ENCODE measurements at regions not wholly inside any gene's neighbourhood (a gene's known extent, or its start where the extent isn't known, plus 50 kb on each side); places are given as distances from the start of the nearest gene placed in this dataset.

DNA sequence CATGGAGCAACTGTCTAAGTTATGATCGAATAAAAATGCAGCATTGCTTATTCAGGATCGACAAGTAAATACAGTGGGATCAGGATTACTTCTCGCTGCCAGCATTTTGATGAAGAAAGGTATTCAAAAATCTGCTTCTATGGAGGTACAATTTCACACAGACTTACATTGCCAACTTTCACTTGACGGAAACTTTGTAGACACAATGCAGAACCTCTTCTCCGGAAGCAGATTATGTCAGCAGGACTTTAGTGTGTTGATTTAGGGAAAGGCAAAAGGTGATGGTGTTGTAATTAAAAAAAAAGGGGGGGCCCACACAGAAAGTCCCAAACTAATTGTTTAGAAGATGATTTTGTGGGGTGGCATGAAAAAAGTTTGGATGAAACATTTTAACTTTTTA lies 462.4 kb upstream of the KLF6 start:
- no peak for DNase-seq (ENCODE audit: low spot score)
- Mint-ChIP-seq H3K27ac (ENCODE audit: unreplicated experiment) (no peak overlapping the region), H3K9me3 (ENCODE audit: unreplicated experiment) (no peaks in the 10 kb centered on the region), H3K27me3 (ENCODE audit: unreplicated experiment) (peaks cover 3% of the 10 kb centered on the region), H3K4me1 (ENCODE audit: unreplicated experiment) (peaks cover 8% of the 10 kb centered on the region), H3K36me3 (ENCODE audit: low read depth, unreplicated experiment) (no peaks in the 10 kb centered on the region), H3K4me3 (ENCODE audit: unreplicated experiment) (no peak overlapping the region)
- TF ChIP-seq, protein P1, sequence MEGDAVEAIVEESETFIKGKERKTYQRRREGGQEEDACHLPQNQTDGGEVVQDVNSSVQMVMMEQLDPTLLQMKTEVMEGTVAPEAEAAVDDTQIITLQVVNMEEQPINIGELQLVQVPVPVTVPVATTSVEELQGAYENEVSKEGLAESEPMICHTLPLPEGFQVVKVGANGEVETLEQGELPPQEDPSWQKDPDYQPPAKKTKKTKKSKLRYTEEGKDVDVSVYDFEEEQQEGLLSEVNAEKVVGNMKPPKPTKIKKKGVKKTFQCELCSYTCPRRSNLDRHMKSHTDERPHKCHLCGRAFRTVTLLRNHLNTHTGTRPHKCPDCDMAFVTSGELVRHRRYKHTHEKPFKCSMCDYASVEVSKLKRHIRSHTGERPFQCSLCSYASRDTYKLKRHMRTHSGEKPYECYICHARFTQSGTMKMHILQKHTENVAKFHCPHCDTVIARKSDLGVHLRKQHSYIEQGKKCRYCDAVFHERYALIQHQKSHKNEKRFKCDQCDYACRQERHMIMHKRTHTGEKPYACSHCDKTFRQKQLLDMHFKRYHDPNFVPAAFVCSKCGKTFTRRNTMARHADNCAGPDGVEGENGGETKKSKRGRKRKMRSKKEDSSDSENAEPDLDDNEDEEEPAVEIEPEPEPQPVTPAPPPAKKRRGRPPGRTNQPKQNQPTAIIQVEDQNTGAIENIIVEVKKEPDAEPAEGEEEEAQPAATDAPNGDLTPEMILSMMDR (IDR thresholded peaks at IDR 0.05; ENCODE audit: unreplicated experiment): no peak

DNA sequence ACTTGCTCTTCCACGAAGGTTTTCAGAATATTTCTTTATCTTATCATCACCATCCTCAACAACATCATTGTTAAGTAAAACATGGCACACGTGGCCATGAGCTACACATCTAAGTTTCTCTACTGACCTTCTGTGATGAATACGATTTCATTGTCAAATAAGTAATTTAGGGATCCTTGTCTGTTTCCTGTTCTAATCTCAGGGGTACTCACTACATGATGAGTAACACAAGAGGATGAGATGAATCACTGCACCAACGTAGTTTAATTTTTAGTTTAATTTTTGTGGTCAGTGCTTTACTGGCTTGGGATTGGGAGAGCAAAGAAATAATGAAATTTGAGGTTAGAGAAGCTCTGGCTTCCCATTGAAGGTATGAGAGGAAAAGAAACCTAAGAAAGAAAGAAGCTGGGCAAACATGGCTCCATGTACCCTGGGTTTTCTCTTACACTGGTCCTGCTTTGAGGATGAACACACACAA lies 461.9 kb upstream of the KLF6 start:
- no peaks in the 10 kb centered on the region for H3K36me3 Mint-ChIP-seq (ENCODE audit: low read depth, unreplicated experiment)
- no peak overlapping the region for H3K4me3 Mint-ChIP-seq (ENCODE audit: unreplicated experiment)
- no peak overlapping the region for H3K27ac Mint-ChIP-seq (ENCODE audit: unreplicated experiment)
- peaks cover 3% of the 10 kb centered on the region for H3K27me3 Mint-ChIP-seq (ENCODE audit: unreplicated experiment)
- TF ChIP-seq, protein P1 (IDR thresholded peaks at IDR 0.05; ENCODE audit: unreplicated experiment): no peak
- H3K9me3 Mint-ChIP-seq (ENCODE audit: unreplicated experiment): no peaks in the 10 kb centered on the region
- no peak for DNase-seq (ENCODE audit: low spot score)
- H3K4me1 Mint-ChIP-seq (ENCODE audit: unreplicated experiment): peaks cover 12% of the 10 kb centered on the region

DNA sequence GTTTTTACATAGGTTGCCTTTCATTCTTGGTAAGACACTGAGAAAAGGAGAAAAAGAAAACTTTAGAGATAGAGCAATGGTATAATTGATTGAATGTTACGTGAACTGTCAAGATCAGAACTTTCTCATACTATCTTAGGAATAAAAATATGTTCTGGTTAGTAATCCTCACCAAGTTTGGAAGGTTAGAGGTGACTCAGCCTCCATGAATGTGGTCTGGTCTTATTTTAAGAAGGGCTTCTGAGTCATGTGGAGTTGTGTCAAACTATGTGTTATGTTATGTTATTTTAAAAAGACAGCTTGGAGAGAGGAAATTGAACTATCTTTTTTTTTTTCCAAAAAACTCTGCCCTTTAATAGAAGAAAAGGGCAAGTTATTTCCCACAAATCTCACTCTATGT lies 458.6 kb upstream of the KLF6 start:
- DNase-seq (ENCODE audit: low spot score): no peak
- H3K4me1 Mint-ChIP-seq (ENCODE audit: unreplicated experiment): peaks cover 25% of the 10 kb centered on the region
- no peaks in the 10 kb centered on the region for H3K36me3 Mint-ChIP-seq (ENCODE audit: low read depth, unreplicated experiment)
- H3K9me3 Mint-ChIP-seq (ENCODE audit: unreplicated experiment): no peaks in the 10 kb centered on the region
- peaks cover 2% of the 10 kb centered on the region for H3K27me3 Mint-ChIP-seq (ENCODE audit: unreplicated experiment)
- H3K4me3 Mint-ChIP-seq (ENCODE audit: unreplicated experiment): no peak overlapping the region
- TF ChIP-seq, protein P1 (IDR thresholded peaks at IDR 0.05; ENCODE audit: unreplicated experiment): no peak
- H3K27ac Mint-ChIP-seq (ENCODE audit: unreplicated experiment): no peak overlapping the region

DNA sequence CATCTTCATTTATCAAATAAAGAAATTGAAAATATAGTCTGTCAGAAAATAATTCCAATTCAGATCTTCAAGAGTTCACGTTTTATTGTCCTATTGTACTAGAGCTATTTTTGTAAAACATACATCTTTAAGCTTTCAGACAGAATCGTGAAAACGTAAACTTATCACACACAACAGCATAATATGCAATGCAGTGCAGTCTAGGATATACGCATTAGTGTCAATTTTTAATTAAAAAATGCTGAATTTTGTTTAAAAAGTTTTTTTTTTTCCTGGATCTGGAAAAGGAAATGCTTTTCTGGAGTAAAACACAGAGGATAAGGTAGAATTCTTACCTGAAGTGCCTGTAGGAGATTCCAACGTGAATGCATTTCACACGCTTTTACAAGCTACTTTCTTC lies 458.2 kb upstream of the KLF6 start:
- H3K4me1 Mint-ChIP-seq (ENCODE audit: unreplicated experiment): peaks cover 25% of the 10 kb centered on the region
- H3K9me3 Mint-ChIP-seq (ENCODE audit: unreplicated experiment): no peaks in the 10 kb centered on the region
- no peak for DNase-seq (ENCODE audit: low spot score)
- TF ChIP-seq, protein P1 (IDR thresholded peaks at IDR 0.05; ENCODE audit: unreplicated experiment): no peak
- no peaks in the 10 kb centered on the region for H3K36me3 Mint-ChIP-seq (ENCODE audit: low read depth, unreplicated experiment)
- H3K27ac Mint-ChIP-seq (ENCODE audit: unreplicated experiment): no peak overlapping the region
- no peak overlapping the region for H3K4me3 Mint-ChIP-seq (ENCODE audit: unreplicated experiment)
- H3K27me3 Mint-ChIP-seq (ENCODE audit: unreplicated experiment): peaks cover 2% of the 10 kb centered on the region

DNA sequence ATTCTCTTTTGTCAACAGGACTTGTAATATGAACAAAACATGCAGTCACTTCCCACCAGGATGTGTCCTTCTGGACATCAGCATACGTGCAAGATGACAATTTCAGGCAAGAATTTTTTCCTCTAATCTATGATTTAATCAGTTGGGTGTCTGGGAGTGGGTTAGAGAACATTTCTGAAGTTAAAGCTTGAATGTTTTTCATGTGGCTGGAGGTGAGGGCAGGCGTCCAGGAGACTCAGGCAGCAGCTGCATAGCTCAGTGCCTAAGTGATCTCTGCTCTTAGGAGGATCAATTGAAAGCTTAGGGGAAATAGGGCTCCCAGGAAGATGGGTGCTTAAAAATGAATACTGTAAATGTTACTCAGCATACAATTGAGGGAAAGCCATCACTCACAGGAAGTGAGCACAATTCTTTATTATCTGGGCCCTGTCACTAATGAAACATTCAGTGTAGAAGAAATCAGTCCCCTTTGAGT lies 457.6 kb upstream of the KLF6 start:
- H3K27me3 Mint-ChIP-seq (ENCODE audit: unreplicated experiment): peaks cover 2% of the 10 kb centered on the region
- peaks cover 25% of the 10 kb centered on the region for H3K4me1 Mint-ChIP-seq (ENCODE audit: unreplicated experiment)
- DNase-seq (ENCODE audit: low spot score): no peak

More for the DNA sequence above, 457.6 kb upstream of the KLF6 start:
- no peaks in the 10 kb centered on the region for H3K9me3 Mint-ChIP-seq (ENCODE audit: unreplicated experiment)
- no peaks in the 10 kb centered on the region for H3K36me3 Mint-ChIP-seq (ENCODE audit: low read depth, unreplicated experiment)
- TF ChIP-seq, protein P1 (IDR thresholded peaks at IDR 0.05; ENCODE audit: unreplicated experiment): no peak
- peak overlapping the region; percentile 79 for H3K27ac Mint-ChIP-seq (ENCODE audit: unreplicated experiment)
- peak overlapping the region; percentile 19 for H3K4me3 Mint-ChIP-seq (ENCODE audit: unreplicated experiment)

Measured in endothelial cell (in vitro differentiated cells).